Neural cell (in vitro differentiated cells): ENCODE measurements at regions not wholly inside any gene's neighbourhood (a gene's known extent, or its start where the extent isn't known, plus 50 kb on each side); places are given as distances from the start of the nearest gene placed in this dataset.
"Not testable (repeated sequence)": the region's sequence is repeated elsewhere in the genome, so short reads cannot be mapped to it uniquely, and the experiment has no call there.

Experiments used
- H2AFZ ChIP-seq: fragments of 200-600, 300-800 bp; sonication (generic), shearing (Covaris generic); 2 replicates; pipeline ENCODE4 v1.6.0; 2014; ENCODE audit warnings: low read depth, mild to moderate bottlenecking, antibody characterized with exemption, low read length, moderate library complexity
- H3F3A ChIP-seq: fragments of 200-600 bp; shearing (Covaris generic); 2 replicates; pipeline ENCODE4 v1.6.1; 2016; ENCODE audit warnings: mild to moderate bottlenecking, moderate library complexity, mixed read lengths, antibody characterized with exemption, low read length; ENCODE audit not compliant: insufficient read depth, poor library complexity, severe bottlenecking
- H3K27ac ChIP-seq: fragments of 200-600, 300-800 bp; sonication (generic), shearing (Covaris generic); 2 replicates; pipeline ENCODE4 v1.5.1; 2014; ENCODE audit warnings: mild to moderate bottlenecking, low read length, moderate library complexity
- H3K27me3 ChIP-seq: fragments of 300-800, 200-600 bp; sonication (generic), shearing (Covaris generic); 2 replicates; pipeline ENCODE4 v1.6.0; 2014; ENCODE audit warnings: mild to moderate bottlenecking, low read depth, low read length, moderate library complexity; ENCODE audit not compliant: insufficient read depth
- H3K36me3 ChIP-seq: fragments of 300-800, 200-600 bp; sonication (generic), shearing (Covaris generic); 2 replicates; pipeline ENCODE4 v1.5.1; 2014; ENCODE audit warnings: mild to moderate bottlenecking, antibody characterized with exemption, low read length, moderate library complexity; ENCODE audit not compliant: insufficient read depth
- H3K4me2 ChIP-seq: fragments of 300-800, 200-600 bp; sonication (generic), shearing (Covaris generic); 2 replicates; pipeline ENCODE4 v1.6.0; 2014; ENCODE audit warnings: mild to moderate bottlenecking, low read length
- H3K4me3 ChIP-seq: fragments of 300-800, 200-600 bp; sonication (generic), shearing (Covaris generic); 2 replicates; pipeline ENCODE4 v1.5.1; 2014; ENCODE audit warnings: mild to moderate bottlenecking, low read length, moderate library complexity
- H3K79me2 ChIP-seq: fragments of 200-600 bp; shearing (Covaris generic); replicated peaks from 2 replicates; pipeline ENCODE4 v1.6.0; 2014; ENCODE audit warnings: mild to moderate bottlenecking, low read length, moderate library complexity; ENCODE audit not compliant: insufficient read depth
- H3K9ac ChIP-seq: fragments of 300-800, 200-600 bp; sonication (generic), shearing (Covaris generic); 2 replicates; pipeline ENCODE4 v1.6.1; 2016; ENCODE audit warnings: mild to moderate bottlenecking, low read length, mixed read lengths
- H3K9me2 ChIP-seq: fragments of 200-600 bp; shearing (Covaris generic); 2 replicates; pipeline ENCODE4 v1.6.1; 2016; ENCODE audit warnings: mild to moderate bottlenecking, low read length, mixed read lengths; ENCODE audit not compliant: insufficient read depth
- H3K9me3 ChIP-seq: fragments of 200-600, 300-800 bp; sonication (generic), shearing (Covaris generic); 2 replicates; pipeline ENCODE4 v1.6.1; 2016; ENCODE audit warnings: mild to moderate bottlenecking, mixed run types, low read length, moderate library complexity, mixed read lengths
- H4K20me1 ChIP-seq: fragments of 200-600 bp; shearing (Covaris generic); 2 replicates; pipeline ENCODE4 v1.6.1; 2016; ENCODE audit warnings: mild to moderate bottlenecking, mixed run types; ENCODE audit not compliant: insufficient read depth
- EP300 ChIP-seq: fragments of 450-650 bp; conservative IDR thresholded peaks from 2 replicates; pipeline ENCODE4 v1.6.1; 2014; ENCODE audit warnings: antibody characterized with exemption, mild to moderate bottlenecking, moderate library complexity; ENCODE audit not compliant: poor library complexity, severe bottlenecking
- EZH2 ChIP-seq: fragments of 200-600, 300-800 bp; shearing (Covaris generic), sonication (generic); IDR thresholded peaks from 2 replicates; pipeline ENCODE4 v1.6.1; 2014; ENCODE audit warnings: antibody characterized with exemption, low read length, borderline replicate concordance, mild to moderate bottlenecking; ENCODE audit not compliant: insufficient read depth, poor library complexity, severe bottlenecking
- MXI1 ChIP-seq: fragments of 450-650 bp; conservative IDR thresholded peaks from 2 replicates; pipeline ENCODE4 v1.6.1; 2014; ENCODE audit warnings: antibody characterized with exemption, mild to moderate bottlenecking; ENCODE audit not compliant: poor library complexity, severe bottlenecking
- POLR2AphosphoS5 ChIP-seq: IDR thresholded peaks from 2 replicates; pipeline ENCODE4 v1.6.1; 2012
- RAD21 ChIP-seq: fragments of 450-650 bp; conservative IDR thresholded peaks from 2 replicates; pipeline ENCODE4 v1.6.1; 2014; ENCODE audit warnings: antibody characterized with exemption, mild to moderate bottlenecking, moderate library complexity
- REST ChIP-seq: IDR thresholded peaks from 2 replicates; pipeline ENCODE4 v1.6.1; 2012; ENCODE audit warnings: borderline replicate concordance
- SMC3 ChIP-seq: fragments of 450-650 bp; conservative IDR thresholded peaks from 2 replicates; pipeline ENCODE4 v1.6.1; 2014; ENCODE audit warnings: antibody characterized with exemption, mild to moderate bottlenecking, moderate library complexity; ENCODE audit not compliant: poor library complexity
- TAF1 ChIP-seq: IDR thresholded peaks from 2 replicates; pipeline ENCODE4 v1.6.1; 2012; ENCODE audit warnings: low read depth
- TF ChIP-seq, protein P1 (sequence below): fragments of 450-650 bp; IDR thresholded peaks from 2 replicates; pipeline ENCODE4 v1.5.1; 2014; ENCODE audit warnings: antibody characterized with exemption, mild to moderate bottlenecking, moderate library complexity; ENCODE audit not compliant: poor library complexity, severe bottlenecking

DNA sequence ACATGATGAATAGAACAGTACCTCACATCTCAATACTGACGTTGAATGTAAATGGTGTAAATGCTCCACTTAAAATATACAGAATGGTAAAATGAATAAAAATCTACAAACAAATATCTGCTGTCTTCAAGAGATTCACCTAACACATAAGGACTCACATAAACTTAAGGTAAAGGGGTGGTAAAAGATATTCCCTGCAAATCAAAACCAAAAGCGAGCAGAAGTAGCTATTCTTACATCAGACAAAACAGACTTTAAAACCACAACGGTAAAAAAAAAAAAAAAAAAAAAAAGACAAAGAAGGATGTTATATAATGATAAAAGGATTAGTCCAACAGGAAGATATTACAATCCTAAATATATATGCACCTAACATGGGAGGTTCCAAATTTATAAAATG, 214.0 kb upstream of the MAST4 start:
- no peak overlapping the region for H3K4me3 ChIP-seq
- no peaks in the 10 kb centered on the region for H4K20me1 ChIP-seq
- H3K9me3 ChIP-seq = no peaks in the 10 kb centered on the region
- TF ChIP-seq REST (no peak), MXI1 (no peak), POLR2AphosphoS5 (no peak), TAF1 (no peak), RAD21 (no peak), EP300 (no peak), EZH2 (no peak), SMC3 (no peak)
- TF ChIP-seq, protein P1, sequence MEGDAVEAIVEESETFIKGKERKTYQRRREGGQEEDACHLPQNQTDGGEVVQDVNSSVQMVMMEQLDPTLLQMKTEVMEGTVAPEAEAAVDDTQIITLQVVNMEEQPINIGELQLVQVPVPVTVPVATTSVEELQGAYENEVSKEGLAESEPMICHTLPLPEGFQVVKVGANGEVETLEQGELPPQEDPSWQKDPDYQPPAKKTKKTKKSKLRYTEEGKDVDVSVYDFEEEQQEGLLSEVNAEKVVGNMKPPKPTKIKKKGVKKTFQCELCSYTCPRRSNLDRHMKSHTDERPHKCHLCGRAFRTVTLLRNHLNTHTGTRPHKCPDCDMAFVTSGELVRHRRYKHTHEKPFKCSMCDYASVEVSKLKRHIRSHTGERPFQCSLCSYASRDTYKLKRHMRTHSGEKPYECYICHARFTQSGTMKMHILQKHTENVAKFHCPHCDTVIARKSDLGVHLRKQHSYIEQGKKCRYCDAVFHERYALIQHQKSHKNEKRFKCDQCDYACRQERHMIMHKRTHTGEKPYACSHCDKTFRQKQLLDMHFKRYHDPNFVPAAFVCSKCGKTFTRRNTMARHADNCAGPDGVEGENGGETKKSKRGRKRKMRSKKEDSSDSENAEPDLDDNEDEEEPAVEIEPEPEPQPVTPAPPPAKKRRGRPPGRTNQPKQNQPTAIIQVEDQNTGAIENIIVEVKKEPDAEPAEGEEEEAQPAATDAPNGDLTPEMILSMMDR = no peak
- H3K9ac ChIP-seq = no peak overlapping the region
- no peak overlapping the region for H3K27ac ChIP-seq
- H3K27me3 ChIP-seq = no peaks in the 10 kb centered on the region
- H2AFZ ChIP-seq = no peak overlapping the region
- no peaks in the 10 kb centered on the region for H3K79me2 ChIP-seq
- H3K9me2 ChIP-seq = no peaks in the 10 kb centered on the region
- H3K4me2 ChIP-seq = no peak overlapping the region
- H3K36me3 ChIP-seq = no peaks in the 10 kb centered on the region
- no peaks in the 10 kb centered on the region for H3F3A ChIP-seq

DNA sequence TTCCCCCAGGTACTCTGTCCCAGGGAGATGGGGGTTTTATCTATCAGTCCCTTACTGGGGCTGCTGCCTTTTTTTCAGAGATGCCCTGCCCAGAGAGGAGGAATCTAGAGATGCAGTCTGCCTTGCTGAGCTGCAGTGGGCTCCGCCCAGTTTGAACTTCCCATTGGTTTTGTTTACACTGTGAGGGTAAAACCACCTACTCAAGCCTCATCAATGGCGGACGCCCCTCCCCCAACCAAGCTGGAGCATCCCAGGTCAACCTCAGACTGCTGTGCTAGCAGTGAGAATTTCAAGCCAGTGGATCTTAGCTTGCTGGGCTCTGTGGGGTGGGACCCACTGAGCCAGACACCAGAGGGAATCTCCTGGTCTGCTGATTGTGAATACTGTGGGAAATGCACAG, 191.0 kb upstream of the MAST4 start:
- H3K9me2 ChIP-seq, H3K4me2 ChIP-seq, H3K36me3 ChIP-seq, H3K4me3 ChIP-seq, H4K20me1 ChIP-seq, H3K9me3 ChIP-seq, H3K27ac ChIP-seq, H3F3A ChIP-seq, H3K27me3 ChIP-seq, H2AFZ ChIP-seq, H3K9ac ChIP-seq, H3K79me2 ChIP-seq: not testable (repeated sequence)

- Histone ChIP-seq H3K27ac (no peak overlapping the region), H3K27me3 (no peaks in the 10 kb centered on the region), H3K4me3 (no peak overlapping the region), H3K9me3 (no peaks in the 10 kb centered on the region), H4K20me1 (no peaks in the 10 kb centered on the region), H3K36me3 (no peaks in the 10 kb centered on the region), H3K4me2 (no peak overlapping the region), H2AFZ (no peak overlapping the region), H3F3A (no peaks in the 10 kb centered on the region), H3K9me2 (no peaks in the 10 kb centered on the region), H3K9ac (no peak overlapping the region), H3K79me2 (no peaks in the 10 kb centered on the region)
- no peak for TF ChIP-seq POLR2AphosphoS5
- no peak for TF ChIP-seq EZH2
- TF ChIP-seq SMC3 = no peak
- TF ChIP-seq MXI1 = no peak
- TF ChIP-seq TAF1 = no peak
- no peak for TF ChIP-seq RAD21
Measured at GRCh38 chr5:66406761-66407336, 189.3 kb upstream of the MAST4 start.
